ENCODE measurements at regions not wholly inside any gene's neighbourhood (a gene's known extent, or its start where the extent isn't known, plus 50 kb on each side); places are given as distances from the start of the nearest gene placed in this dataset.

DNA sequence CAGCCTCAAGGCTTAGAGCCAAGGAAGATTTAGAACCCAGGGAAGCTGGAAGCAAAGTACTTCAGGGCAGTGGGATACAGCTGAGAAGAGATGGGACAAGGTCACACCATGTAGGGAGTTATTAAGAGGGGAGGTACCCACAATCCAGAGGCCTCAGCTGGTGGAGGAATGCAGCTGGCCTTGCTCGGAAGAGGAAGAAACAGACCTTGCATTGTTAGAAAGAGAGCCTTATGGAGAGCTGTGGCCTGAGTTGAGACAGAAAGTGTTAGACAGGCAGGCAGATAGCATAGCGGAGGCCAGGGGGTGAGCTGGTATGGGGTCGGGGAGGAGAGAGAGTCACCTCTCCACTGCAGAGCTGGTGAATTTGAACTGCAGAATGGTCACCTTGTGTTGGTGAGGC, 173.1 kb downstream of the JCAD start:
- H3K27ac ChIP-seq (ENCODE audit: low read depth, low read length, poor library complexity, severe bottlenecking), result no peak overlapping the region
- TF ChIP-seq EZH2 (IDR thresholded peaks at IDR 0.05; ENCODE audit: borderline replicate concordance, low read depth, low read length, poor library complexity, severe bottlenecking), result no peak
- TF ChIP-seq, protein P1, sequence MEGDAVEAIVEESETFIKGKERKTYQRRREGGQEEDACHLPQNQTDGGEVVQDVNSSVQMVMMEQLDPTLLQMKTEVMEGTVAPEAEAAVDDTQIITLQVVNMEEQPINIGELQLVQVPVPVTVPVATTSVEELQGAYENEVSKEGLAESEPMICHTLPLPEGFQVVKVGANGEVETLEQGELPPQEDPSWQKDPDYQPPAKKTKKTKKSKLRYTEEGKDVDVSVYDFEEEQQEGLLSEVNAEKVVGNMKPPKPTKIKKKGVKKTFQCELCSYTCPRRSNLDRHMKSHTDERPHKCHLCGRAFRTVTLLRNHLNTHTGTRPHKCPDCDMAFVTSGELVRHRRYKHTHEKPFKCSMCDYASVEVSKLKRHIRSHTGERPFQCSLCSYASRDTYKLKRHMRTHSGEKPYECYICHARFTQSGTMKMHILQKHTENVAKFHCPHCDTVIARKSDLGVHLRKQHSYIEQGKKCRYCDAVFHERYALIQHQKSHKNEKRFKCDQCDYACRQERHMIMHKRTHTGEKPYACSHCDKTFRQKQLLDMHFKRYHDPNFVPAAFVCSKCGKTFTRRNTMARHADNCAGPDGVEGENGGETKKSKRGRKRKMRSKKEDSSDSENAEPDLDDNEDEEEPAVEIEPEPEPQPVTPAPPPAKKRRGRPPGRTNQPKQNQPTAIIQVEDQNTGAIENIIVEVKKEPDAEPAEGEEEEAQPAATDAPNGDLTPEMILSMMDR (conservative IDR thresholded peaks at IDR 0.05; ENCODE audit: low read depth, low read length), result no peak
- H3K27me3 ChIP-seq (replicated peaks; ENCODE audit: insufficient read depth, low read depth, low read length, poor library complexity), result no peaks in the 10 kb centered on the region
- POLR2A ChIA-PET (ENCODE audit: low non-redundant PET), result no interaction called here
- no TSS peak for BruUV-seq (replicated peaks)
- H3K4me3 ChIP-seq (ENCODE audit: low read depth, low read length, poor library complexity, severe bottlenecking), result no peak overlapping the region
- H3K9me3 ChIP-seq (ENCODE audit: low read depth, low read length, poor library complexity, severe bottlenecking), result no peaks in the 10 kb centered on the region
- no peak for DNase-seq (ENCODE audit: low spot score)
- intact Hi-C loops (cut with micrococcal nuclease; ENCODE audit: unreplicated experiment), result no loop called here
- CTCF ChIA-PET, result no interaction called here
- no peaks in the 10 kb centered on the region for H3K4me1 ChIP-seq (ENCODE audit: insufficient read depth, low read length, poor library complexity, severe bottlenecking)
- no peaks in the 10 kb centered on the region for H3K36me3 ChIP-seq (ENCODE audit: insufficient read depth, low read length, poor library complexity, severe bottlenecking)

DNA sequence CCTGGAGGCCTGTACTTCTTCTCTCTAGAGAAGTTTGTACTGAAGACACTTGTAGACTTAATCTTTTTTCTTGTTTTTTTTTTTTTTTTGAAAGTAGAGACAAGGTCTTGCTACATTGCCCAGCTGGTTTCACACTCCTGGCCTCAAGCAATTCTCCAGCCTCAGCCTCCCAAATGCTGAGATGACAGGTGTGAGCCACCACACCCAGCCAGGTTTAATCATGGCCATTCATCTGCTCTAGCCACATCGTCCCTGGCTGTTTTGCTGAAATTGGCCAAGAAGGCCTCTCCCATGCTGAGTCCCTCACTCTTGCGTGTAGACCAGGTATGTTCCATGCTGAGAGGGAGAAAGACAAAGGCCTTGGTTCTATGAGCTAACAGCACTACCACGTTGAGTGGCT, 176.2 kb downstream of the JCAD start:
- ChIA-PET CTCF (no interaction called here), POLR2A (ENCODE audit: low non-redundant PET) (no interaction called here)
- Histone ChIP-seq H3K9me3 (ENCODE audit: low read depth, low read length, poor library complexity, severe bottlenecking) (no peaks in the 10 kb centered on the region), H3K27me3 (replicated peaks; ENCODE audit: insufficient read depth, low read depth, low read length, poor library complexity) (no peaks in the 10 kb centered on the region), H3K36me3 (ENCODE audit: insufficient read depth, low read length, poor library complexity, severe bottlenecking) (no peaks in the 10 kb centered on the region), H3K4me1 (ENCODE audit: insufficient read depth, low read length, poor library complexity, severe bottlenecking) (no peaks in the 10 kb centered on the region), H3K4me3 (ENCODE audit: low read depth, low read length, poor library complexity, severe bottlenecking) (no peak overlapping the region), H3K27ac (ENCODE audit: low read depth, low read length, poor library complexity, severe bottlenecking) (no peak overlapping the region)
- BruUV-seq (replicated peaks), result no TSS peak
- TF ChIP-seq EZH2 (IDR thresholded peaks at IDR 0.05; ENCODE audit: borderline replicate concordance, low read depth, low read length, poor library complexity, severe bottlenecking), result no peak
- TF ChIP-seq, protein P1 (conservative IDR thresholded peaks at IDR 0.05; ENCODE audit: low read depth, low read length), result no peak
- intact Hi-C loops (cut with micrococcal nuclease; ENCODE audit: unreplicated experiment), result no loop called here
- no peak for DNase-seq (ENCODE audit: low spot score)

DNA sequence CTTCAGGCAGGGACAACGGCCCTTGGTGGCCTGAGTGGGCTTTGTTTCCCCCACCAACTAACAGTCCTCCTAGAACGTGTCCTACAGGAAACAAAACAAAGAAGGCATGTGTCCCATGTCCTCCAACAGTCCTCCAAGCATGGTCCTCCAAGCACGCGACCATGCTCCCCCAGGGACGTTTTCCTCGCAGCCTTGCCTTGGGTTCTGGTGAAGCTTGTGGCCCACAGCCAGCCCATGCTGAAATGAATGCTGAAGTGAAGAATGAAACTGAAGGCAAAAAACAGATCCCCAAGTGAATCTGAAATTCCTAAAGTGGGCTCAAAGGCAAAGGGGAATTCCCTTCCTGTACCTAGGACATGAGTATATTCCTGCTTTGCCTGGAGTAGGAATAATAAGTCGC, 176.6 kb downstream of the JCAD start:
- H3K27ac ChIP-seq (ENCODE audit: low read depth, low read length, poor library complexity, severe bottlenecking), result no peak overlapping the region
- no peaks in the 10 kb centered on the region for H3K4me1 ChIP-seq (ENCODE audit: insufficient read depth, low read length, poor library complexity, severe bottlenecking)
- intact Hi-C loops (cut with micrococcal nuclease; ENCODE audit: unreplicated experiment), result no loop called here
- H3K9me3 ChIP-seq (ENCODE audit: low read depth, low read length, poor library complexity, severe bottlenecking), result no peaks in the 10 kb centered on the region
- H3K4me3 ChIP-seq (ENCODE audit: low read depth, low read length, poor library complexity, severe bottlenecking), result no peak overlapping the region
- H3K36me3 ChIP-seq (ENCODE audit: insufficient read depth, low read length, poor library complexity, severe bottlenecking), result no peaks in the 10 kb centered on the region
- TF ChIP-seq, protein P1 (conservative IDR thresholded peaks at IDR 0.05; ENCODE audit: low read depth, low read length), result no peak
- no peak for TF ChIP-seq EZH2 (IDR thresholded peaks at IDR 0.05; ENCODE audit: borderline replicate concordance, low read depth, low read length, poor library complexity, severe bottlenecking)
- H3K27me3 ChIP-seq (replicated peaks; ENCODE audit: insufficient read depth, low read depth, low read length, poor library complexity), result no peaks in the 10 kb centered on the region
- DNase-seq (ENCODE audit: low spot score), result no peak
- BruUV-seq (replicated peaks), result no TSS peak
- ChIA-PET CTCF (no interaction called here), POLR2A (ENCODE audit: low non-redundant PET) (no interaction called here)

Data from A673 (cell line).